Hematopoietic multipotent progenitor cell (in vitro differentiated cells): ENCODE measurements at regions not wholly inside any gene's neighbourhood (a gene's known extent, or its start where the extent isn't known, plus 50 kb on each side); places are given as distances from the start of the nearest gene placed in this dataset.
"Not testable (repeated sequence)": the region's sequence is repeated elsewhere in the genome, so short reads cannot be mapped to it uniquely, and the experiment has no call there.

Experiments
- DNase-seq, 3 donors: peaks; one replicate each; pipeline ENCODE4 v3.0.0-alpha.2; 2011 to 2015; ENCODE audit warnings: low read depth in 2 of 3, low spot score in 2 of 3

DNA sequence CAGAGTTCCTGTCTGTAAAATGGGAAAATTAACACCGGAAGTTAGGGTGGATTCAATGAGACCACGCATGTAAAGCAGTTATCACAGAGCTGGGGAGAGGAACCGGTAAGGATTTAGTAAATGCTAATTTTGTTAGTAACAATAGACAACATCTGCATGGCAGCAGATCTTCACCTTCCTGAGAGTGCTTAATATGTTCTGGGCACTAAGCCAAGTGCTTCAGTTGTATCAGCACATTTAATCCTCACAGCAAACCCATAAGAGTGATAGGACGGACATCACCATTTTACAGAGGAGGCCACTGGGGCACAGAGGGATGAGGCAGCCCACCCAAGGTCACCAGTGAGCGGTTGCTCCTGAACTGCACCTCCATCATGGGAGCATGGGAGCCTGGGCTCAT lies 189.4 kb downstream of the WNT5A start:
- DNase-seq: no peak

DNA sequence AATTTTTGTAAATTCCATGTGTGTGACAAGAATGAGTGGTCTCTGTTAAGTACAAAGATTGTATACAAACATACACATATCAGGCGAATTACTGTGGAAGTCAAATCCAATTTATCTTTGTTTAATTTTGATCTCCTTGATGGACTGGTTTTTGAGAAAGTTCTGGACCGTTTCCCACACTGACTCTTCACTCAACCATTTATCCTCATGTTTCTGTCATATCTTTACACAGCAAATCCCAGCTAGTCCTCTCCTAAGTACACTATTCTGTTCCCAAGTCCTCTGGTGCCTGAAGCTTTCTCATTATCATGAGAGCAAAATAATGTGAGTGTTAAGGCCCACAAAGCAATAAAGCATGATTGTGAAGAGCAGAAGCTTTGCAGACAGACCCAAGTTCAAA lies 189.9 kb downstream of the WNT5A start:
- no peak for DNase-seq

DNA sequence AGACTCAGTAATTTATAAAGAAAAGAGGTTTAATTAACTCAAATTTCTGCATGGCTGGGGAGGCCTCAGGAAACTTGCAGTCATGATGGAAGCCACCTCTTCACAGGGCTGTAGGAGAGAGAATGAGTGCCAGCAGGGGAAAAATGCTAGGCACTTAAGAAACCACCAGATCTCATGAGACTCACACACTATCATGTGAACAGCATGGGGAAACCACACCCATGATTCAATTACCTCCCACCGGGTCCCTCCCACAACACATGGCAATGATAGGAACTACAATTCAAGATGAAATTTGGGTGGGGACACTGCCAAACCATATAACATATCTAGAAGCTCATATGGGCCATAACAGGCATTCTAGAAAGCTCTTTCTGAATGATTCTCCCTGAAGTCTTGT lies 190.3 kb downstream of the WNT5A start:
- no peak for DNase-seq

DNA sequence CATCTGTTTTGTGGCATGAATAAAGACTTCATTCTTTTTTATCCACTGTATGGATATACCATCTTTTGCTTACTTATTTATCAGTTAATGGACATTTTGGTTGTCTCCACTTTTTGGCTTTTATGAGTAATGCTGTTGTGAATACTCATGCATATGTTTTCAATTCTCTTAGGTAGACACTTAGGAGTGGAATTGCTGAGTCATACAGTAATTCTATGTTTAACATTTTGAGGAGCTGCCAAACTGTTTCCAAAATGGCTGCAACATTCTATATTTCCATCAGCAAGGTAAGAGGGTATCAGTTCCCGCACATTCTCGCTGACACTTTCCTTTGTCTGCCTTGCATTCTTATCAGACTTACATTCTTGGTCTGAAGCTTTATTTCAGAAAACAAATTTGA lies 191.1 kb downstream of the WNT5A start:
- no peak for DNase-seq

DNA sequence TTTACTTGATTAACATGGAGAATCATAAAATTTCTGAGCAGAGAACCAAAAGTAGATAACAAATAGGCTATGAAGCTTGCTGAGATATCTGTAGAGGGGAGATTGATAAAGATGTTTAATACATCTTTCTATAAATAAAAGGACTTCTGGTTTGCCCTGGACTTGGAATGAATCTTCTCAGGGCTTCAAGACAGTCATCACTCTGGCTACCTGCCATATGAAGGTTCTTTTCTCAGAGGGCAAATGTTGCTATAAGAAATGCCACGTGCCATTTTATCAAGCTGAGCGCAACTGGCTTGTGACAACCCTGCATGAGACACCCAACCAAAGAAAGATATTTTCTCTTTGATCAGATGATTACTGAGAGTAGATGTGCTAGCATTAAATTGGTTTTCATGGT lies 192.5 kb downstream of the WNT5A start:
- DNase-seq: no peak

DNA sequence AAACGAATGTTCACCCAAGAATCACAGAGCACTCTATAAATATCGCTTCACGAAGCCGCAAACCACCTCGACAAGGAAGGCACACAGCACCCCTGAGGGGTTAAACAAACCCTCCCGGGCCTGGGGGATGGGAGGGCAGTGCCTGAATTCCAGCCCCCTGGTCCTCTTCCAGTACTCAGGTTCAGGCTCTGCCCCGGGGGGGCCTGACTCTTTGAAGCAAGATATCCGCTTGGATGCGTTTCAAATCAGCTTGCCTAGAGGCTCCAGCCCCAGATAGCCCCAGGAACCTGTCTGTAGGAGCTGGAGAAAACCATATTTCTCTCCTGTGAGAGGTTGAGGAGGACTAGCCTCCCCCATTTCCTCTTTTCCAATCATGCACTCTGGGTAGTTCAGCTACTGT lies 194.7 kb downstream of the WNT5A start:
- no peak for DNase-seq

DNA sequence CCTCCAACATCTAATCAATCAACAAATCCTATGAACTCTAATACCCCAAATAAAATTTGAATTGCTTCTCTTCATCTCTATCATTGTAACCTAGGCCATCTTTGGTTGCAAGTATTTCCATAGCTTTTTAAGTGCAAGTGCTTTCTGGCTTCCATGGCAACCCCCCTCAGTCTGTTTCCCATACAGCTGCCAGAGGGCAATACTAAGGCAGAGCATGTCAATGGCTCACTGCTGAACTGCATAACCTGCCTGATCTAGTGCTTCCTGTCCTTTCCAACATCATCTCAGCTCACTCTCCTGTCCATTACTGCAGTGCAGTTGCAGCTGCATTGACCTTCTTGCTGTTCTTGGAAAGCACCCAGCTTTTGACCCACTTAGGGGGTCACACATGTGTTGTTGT lies 198.4 kb downstream of the WNT5A start:
- no peak for DNase-seq

DNA sequence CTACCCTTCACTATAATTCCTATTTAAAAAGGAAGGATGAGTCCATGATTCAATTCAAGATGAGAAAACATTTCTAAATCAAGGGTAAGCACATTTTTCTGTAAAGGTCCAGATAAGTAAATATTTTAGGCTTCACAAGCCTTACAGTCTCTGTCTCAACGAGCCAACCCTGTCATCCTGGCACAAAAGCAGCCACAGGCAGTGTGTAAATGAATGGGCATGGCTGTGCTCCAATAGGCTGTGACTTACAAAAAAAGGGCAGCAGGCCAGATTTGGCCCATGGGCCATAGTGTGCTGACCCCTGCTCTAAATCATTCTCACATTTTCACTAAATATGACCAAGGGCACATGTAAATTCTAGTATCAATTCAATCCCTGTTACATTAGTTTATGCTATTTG lies 200.4 kb downstream of the WNT5A start:
- no peak for DNase-seq

DNA sequence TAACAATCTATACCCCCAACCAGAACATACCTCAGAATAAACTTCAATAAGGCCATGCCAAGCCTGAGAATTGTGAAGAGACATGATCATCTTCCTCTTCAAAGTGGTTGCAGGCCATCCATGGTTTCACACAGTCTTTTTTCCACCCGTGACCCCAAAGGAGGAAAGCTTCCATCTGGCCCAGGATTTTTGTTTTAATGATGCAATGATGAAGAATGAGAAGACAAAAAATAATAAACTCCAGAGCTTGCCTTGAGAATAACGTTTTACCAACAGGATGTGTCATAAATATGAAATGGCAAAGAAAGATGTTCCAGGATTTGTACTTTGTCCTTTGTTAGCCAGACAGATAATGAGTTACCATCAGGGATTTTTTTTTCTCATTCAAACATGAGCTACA lies 201.9 kb downstream of the WNT5A start:
- DNase-seq: no peak

DNA sequence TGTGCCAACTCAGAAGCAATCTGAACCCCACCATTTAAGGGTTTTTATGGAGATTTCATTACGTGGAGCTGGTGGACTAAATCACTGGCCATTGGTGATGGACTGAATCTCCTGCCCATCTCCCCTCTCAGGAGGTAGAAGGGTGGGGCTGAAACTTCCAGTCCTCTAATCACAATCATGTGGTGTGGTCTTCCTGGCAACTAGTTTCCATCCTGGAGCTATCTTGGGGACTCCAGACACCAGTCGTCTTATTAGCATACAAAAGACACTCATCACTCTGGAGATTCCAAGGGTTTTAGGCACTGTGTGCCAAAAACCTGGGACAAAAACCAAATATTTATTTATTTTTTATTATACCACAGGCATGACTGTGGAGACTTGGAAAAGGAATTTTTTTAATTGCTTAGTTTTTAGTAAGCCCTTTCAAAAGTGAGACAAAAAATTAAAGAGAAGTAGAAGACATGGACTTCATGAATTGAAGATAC lies 203.6 kb downstream of the WNT5A start:
- DNase-seq: no peak

DNA sequence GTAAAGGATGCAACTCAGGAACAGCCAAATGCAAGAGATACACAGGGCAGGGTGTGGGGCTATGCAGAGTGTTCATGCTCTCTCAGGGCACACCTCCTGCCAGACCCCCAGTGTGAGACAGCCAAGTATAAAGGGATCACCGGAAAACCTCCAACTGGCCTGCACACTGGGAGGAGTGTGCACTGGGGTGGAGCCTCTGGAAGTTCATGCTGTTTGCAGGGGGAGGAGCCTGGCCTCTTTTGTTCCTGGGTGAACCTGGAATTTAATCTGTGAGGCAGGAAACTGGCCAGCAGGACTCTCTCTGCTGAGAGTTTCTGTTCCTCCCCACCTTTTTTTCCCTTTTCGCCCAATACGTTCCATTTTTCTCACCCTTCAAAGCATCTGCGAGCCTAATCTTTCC lies 204.1 kb downstream of the WNT5A start:
- no peak for DNase-seq

DNA sequence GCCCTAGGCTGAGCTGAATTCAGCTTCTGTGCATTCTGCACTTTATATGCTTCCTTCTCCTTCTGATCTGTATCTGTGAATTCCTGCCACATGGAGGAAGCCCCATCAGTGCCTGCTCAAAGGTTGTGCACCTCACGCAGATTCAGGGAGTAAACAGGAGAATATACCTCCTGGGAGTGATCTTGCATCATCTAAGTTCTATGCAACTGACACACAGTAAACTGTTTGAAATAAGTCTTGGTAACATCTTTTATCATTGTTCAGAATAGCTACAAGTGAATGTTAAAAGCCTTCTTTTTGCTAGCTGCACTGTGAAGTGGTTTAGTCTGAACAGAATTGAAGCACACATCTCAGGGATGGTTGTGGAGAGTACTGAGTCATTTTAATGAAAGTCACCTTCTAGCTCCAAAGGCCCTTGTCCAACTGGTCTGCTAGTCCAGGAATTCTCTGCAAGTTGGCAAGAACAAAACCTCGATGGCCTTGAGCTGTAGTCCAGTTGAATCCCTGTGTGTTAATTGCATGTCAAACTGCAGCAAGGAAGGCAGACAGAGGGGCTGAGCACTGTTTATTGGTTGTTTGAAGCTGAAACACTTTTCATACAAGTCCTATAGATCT lies 215.0 kb downstream of the WNT5A start:
- DNase-seq: no peak

DNA sequence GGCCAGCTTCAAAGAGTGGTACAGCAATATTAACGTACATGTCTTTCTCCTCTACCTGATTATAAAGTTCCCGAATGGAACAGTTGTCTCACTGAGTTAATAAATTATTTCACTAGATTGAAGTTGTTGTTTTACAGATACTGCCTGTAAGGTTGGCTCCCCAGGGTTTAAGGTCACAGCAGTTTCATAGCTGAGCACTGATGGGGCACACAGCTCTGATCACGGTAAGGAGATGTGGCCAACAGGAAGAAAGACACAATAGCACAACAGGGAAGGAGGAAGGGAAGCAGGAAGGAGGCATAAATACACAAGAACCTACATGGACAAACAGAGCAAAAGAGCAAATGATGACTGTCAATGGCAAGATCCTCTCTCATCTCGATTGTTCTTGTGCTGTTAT lies 215.6 kb downstream of the WNT5A start:
- DNase-seq: no peak

DNA sequence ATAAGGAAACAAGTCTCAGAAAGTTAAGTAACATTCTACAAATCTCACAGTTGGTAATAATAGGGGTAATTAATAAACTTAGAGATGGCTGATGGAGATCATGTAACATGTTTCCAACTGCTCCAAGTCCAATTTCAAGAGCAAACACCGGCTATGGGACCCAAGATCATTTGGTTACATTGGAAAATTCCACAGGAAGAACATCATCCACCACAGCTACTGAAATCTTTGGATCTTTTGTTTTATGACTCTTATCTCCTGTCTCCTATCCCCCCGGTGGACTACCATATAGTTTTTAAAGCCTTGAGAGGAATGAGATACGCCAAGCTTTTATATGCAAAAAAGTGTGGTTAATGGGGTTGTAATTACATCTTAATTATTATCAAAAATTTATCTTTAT lies 216.1 kb downstream of the WNT5A start:
- DNase-seq: no peak

DNA sequence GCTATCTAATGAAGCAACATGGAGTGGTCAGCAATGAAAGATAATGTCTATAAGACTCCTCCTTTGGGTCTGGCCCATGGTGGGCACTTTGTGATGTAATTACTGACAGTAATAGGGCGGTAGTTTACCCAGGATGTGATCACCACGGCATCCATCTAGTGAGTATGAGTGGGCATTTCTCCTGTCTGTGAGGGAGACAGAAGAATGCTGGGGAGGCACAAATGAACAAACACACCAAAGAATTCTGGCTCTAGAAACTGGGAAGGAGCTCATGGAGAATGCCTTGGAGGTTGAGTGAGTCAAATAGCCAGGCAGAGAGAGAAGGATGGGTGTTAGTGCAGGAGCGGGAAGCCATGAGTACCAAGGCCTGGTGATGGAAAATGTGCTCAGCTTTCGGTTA lies 217.5 kb downstream of the WNT5A start:
- no peak for DNase-seq

DNA sequence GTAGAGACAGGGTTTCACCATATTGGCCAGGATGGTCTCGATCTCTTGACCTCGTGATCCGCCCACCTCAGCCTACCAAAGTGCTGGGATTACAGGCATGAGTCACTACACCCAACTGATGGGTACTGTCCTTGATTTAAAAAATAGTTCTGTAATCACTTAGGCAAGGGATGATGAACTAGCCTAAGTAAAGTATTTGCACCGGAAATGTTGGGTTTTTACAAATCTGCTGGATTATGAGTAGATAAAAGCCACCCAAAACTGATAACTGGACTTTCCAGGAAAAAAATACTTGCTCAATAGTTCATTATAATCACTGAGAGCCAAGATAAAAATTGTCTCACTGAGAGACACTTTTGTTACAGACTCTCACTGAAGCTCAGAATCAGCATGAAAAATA lies 218.0 kb downstream of the WNT5A start:
- no peak for DNase-seq

DNA sequence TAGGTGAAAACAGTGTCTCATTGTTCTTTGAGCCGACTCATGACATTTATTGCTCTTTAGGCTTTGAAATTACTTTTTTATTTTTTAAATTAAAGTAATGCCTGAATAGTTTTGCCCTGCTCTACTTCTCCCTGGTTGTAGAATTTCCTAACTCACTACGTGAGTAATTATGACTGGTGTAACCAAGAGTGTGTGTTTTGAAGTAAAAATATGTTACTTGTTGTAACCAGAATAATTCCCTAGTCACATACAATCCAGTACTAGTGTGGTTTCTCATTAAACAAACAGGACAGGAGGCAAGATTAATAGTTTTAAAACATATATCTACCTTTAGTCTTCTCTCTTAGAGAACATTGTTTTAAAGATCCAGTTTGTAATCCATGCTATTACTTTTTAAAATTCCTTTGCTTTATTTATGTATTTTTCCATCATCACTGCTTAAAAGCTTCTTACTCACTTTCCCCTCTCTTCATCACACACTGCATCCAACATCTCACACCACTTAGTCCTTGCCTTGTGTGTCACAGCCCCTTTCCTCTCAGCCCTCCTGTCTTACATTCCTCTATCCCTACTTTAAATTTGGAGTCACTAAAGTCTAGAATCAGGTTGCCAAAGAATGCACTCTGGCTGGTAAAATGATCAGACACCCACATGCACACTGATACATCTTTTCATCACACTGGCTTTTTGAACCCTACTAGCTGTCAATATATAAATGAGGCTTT lies 219.7 kb downstream of the WNT5A start:
- DNase-seq: no peak

DNA sequence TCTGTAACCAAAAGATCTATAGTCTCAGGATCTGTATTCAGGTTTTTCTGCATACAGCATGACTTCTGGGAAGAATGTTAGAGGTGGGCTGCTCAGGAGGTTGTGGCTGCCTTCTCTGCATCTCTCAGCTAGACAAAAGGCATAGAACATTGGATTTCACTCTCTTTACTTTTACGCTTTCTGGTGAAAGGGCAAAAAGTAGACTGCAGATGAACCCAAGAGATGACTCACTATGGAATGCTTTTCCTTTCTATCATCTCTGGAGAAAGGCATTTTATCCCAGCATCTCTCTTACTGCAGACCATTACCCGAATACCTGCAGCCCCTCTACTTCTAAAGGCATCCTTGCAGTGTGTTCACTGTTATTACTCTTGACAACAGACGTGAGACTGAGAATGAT lies 222.2 kb downstream of the WNT5A start:
- no peak for DNase-seq

DNA sequence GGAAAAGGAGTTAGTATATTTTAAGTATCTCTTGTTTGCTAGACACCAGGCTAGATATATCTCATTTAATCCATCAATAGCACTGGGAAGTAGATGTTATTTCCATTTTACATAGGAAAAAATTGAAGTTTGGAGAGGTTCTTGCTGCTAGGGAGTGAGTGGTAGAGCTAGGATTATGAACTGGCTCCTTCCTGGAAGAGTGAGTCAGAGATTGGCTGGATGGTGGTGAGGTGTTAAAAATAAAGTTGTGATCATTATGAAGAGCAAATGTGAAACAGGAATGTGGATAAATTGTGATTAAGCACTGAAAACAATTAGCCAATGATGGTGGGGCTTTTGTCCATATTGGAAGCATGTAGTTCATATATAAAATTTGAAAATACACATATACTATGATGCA lies 234.2 kb downstream of the WNT5A start:
- DNase-seq: no peak

DNA sequence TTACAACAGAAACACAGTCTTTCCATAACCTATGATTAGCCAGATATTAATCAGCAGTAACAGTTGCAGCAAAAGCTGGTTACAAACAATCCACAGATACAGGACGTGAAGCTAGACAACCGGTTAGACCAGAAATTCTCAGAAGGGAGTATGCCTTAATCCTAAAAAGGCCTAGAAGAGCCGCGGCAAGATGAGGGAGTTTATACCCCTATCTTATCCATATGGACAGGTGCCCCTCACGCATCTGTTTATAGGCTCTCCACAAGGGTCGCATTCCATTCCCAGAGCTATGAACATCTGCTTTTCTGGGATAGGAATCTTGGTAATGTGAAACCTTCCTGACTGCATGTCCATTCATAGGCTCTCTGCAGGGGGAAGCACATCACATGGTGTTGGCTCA lies 237.9 kb downstream of the WNT5A start:
- not testable (repeated sequence) for DNase-seq

DNA sequence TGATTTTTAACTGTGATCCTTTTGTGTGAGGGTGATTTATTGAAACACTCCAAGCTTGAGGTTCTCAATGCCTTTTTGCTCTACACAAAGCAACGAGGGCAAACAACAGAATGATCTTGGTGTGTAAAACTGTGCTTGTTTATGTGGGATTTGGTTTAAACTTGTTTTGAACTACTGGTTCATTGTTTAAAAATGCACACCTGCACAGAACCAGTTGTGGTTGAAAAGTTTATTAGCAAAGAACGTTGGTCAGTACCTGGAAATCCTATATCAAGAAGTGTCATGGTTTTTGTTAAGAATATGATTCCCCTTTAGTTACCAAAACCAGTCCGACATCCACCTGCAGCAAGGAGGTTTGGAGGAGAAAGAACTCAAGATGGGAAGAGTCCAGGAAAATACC lies 239.4 kb downstream of the WNT5A start:
- no peak for DNase-seq

DNA sequence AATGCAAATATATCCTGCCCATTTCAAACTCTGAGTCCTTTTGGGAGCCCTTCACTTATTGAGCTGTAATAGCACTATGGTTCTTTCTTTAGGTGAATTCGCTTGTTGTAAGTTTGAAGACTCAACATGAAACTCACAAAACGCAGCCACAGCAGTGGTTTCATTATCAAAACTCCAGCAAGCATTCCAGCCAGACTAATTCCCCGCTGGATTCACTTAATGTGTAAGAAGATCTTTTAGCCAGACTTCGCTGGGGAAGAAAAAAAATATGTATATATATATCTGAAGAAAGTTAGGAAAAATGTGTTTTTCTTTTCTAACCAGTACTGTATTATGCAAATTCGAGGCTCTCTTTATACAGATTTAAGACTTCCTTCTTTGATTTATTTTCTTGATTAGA lies 241.1 kb downstream of the WNT5A start:
- DNase-seq: no peak

DNA sequence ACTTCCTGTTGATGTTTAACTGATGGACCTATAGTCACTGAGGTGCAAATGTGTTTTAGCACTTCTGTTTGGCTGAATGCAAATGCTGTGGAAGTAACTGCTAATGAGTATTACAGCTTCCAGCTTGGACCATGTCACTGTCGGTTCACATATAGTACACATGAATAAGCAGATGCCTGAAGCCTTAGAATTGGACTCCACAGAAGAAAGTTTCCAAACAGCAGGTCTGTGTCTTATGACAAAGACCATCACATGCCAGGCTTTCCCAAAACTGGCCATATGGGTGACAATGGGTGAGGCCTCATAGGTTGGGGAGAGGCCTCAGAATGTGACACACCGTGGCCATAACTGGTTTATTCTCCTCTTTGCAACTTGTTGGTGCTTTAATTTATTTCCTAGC lies 241.8 kb downstream of the WNT5A start:
- no peak for DNase-seq
